GM18519 (cell line): ENCODE measurements at regions not wholly inside any gene's neighbourhood (a gene's known extent, or its start where the extent isn't known, plus 50 kb on each side); places are given as distances from the start of the nearest gene placed in this dataset.

Experiments
- ATAC-seq: cut with Tn5 transposase; IDR thresholded peaks from one replicate; pipeline ENCODE4 v1.9.1; 2021; ENCODE audit warnings: mild to moderate bottlenecking, moderate library complexity; ENCODE audit not compliant: unreplicated experiment, low FRiP score

- no peak for ATAC-seq
Measured at GRCh38 chr5:87966213-87966612, 302.4 kb downstream of the TMEM161B start.

GRCh38 chr5:87954121-87954520, 314.5 kb downstream of the TMEM161B start:
- no peak for ATAC-seq

- ATAC-seq: no peak
Measured at GRCh38 chr5:87951661-87952060, 317.0 kb downstream of the TMEM161B start.

- ATAC-seq: no peak
Measured at GRCh38 chr5:87949676-87950631, 318.7 kb downstream of the TMEM161B start.

- ATAC-seq: no peak
Measured at GRCh38 chr5:87948486-87948885, 320.2 kb downstream of the TMEM161B start.

- ATAC-seq: no peak
Measured at GRCh38 chr5:87946271-87946670, 322.4 kb downstream of the TMEM161B start.

- no peak for ATAC-seq
Measured at GRCh38 chr5:87945286-87945650, 323.4 kb downstream of the TMEM161B start.

GRCh38 chr5:87944553-87945285, 323.9 kb downstream of the TMEM161B start:
- no peak for ATAC-seq

GRCh38 chr5:87940775-87941174, 327.9 kb downstream of the TMEM161B start:
- ATAC-seq: no peak

GRCh38 chr5:87936667-87937066, 332.0 kb downstream of the TMEM161B start:
- ATAC-seq: no peak

GRCh38 chr5:87924436-87924835, 344.2 kb downstream of the TMEM161B start:
- no peak for ATAC-seq

- no peak for ATAC-seq
Measured at GRCh38 chr5:87916320-87916719, 352.3 kb downstream of the TMEM161B start.

- ATAC-seq: no peak
Measured at GRCh38 chr5:87912419-87912818, 356.2 kb downstream of the TMEM161B start.

- ATAC-seq: no peak
Measured at GRCh38 chr5:87909382-87909781, 359.3 kb downstream of the TMEM161B start.

- no peak for ATAC-seq
Measured at GRCh38 chr5:87906962-87907361, 361.7 kb downstream of the TMEM161B start.

- ATAC-seq: no peak
Measured at GRCh38 chr5:87900419-87900818, 368.2 kb downstream of the TMEM161B start.

GRCh38 chr5:87899721-87900131, 368.9 kb downstream of the TMEM161B start:
- no peak for ATAC-seq

- ATAC-seq: no peak
Measured at GRCh38 chr5:87899208-87899661, 369.4 kb downstream of the TMEM161B start.

GRCh38 chr5:87898574-87898973, 370.1 kb downstream of the TMEM161B start:
- no peak for ATAC-seq

GRCh38 chr5:87888139-87888538, 380.5 kb downstream of the TMEM161B start:
- ATAC-seq: no peak

- no peak for ATAC-seq
Measured at GRCh38 chr5:87887247-87887646, 381.4 kb downstream of the TMEM161B start.
